Smooth muscle cell (in vitro differentiated cells): ENCODE measurements at regions not wholly inside any gene's neighbourhood (a gene's known extent, or its start where the extent isn't known, plus 50 kb on each side); places are given as distances from the start of the nearest gene placed in this dataset.

Experiments used
- DNase-seq: peaks from one replicate; lab custom pipeline; 2025; ENCODE audit not compliant: unreplicated experiment; lab: John Stamatoyannopoulos, UW
- H2AFZ ChIP-seq: fragments of 200-600 bp; sonication (generic); 2 replicates; pipeline ENCODE4 v1.6.0; 2016; ENCODE audit warnings: antibody characterized with exemption, low read depth, mild to moderate bottlenecking
- H3F3A ChIP-seq: fragments of 200-600 bp; sonication (generic); 2 replicates; pipeline ENCODE4 v1.6.0; 2017; ENCODE audit warnings: antibody characterized with exemption, low read depth
- H3K27ac ChIP-seq: fragments of 200-600 bp; sonication (generic); 2 replicates; pipeline ENCODE4 v1.5.1; 2016; ENCODE audit warnings: low read depth, mild to moderate bottlenecking
- H3K27me3 ChIP-seq: fragments of 200-600 bp; sonication (generic); 2 replicates; pipeline ENCODE4 v1.6.1; 2016; ENCODE audit warnings: low read depth, mild to moderate bottlenecking
- H3K36me3 ChIP-seq: fragments of 200-600 bp; sonication (generic); 2 replicates; pipeline ENCODE4 v1.5.1; 2016; ENCODE audit warnings: low read depth
- H3K4me1 ChIP-seq: fragments of 200-600 bp; sonication (generic); 2 replicates; pipeline ENCODE4 v1.5.1; 2016; ENCODE audit warnings: low read depth
- H3K4me2 ChIP-seq: fragments of 200-600 bp; sonication (generic); 2 replicates; pipeline ENCODE4 v1.6.0; 2016; ENCODE audit warnings: mild to moderate bottlenecking
- H3K4me3 ChIP-seq: fragments of 200-600 bp; sonication (generic); 2 replicates; pipeline ENCODE4 v1.5.1; 2016; ENCODE audit warnings: mild to moderate bottlenecking
- H3K79me2 ChIP-seq: fragments of 200-600 bp; sonication (generic); 2 replicates; pipeline ENCODE4 v1.6.0; 2016; ENCODE audit warnings: low read depth, mild to moderate bottlenecking
- H3K9ac ChIP-seq: fragments of 200-600 bp; sonication (generic); 2 replicates; pipeline ENCODE4 v1.6.0; 2016; ENCODE audit warnings: low read depth
- H3K9me3 ChIP-seq: fragments of 200-600 bp; sonication (generic); replicated peaks from 2 replicates; pipeline ENCODE4 v1.5.1; 2016; ENCODE audit warnings: low read depth
- H4K20me1 ChIP-seq: fragments of 200-600 bp; sonication (generic); 2 replicates; pipeline ENCODE4 v1.6.0; 2016; ENCODE audit warnings: low read depth
- CTCF ChIP-seq: fragments of 200-600 bp; sonication (generic); IDR thresholded peaks from 2 replicates; pipeline ENCODE4 v1.5.1; 2017; ENCODE audit warnings: borderline replicate concordance, mild to moderate bottlenecking, antibody characterized with exemption; ENCODE audit not compliant: insufficient read depth, poor library complexity, severe bottlenecking
- WGBS: methylation state at CpG from one replicate; pipeline ENCODE4 v1.1.7; 2016; ENCODE audit warnings: low lambda C conversion rate; 5-methylcytosine and 5-hydroxymethylcytosine counted together

GRCh38 chr14:42322531-42323284 is 716.0 kb downstream of the LRFN5 start:
- no peak for DNase-seq
- no peaks in the 10 kb centered on the region for H4K20me1 ChIP-seq
- no peaks in the 10 kb centered on the region for H3K4me1 ChIP-seq
- H3K79me2 ChIP-seq = no peaks in the 10 kb centered on the region
- no peaks in the 10 kb centered on the region for H3K9me3 ChIP-seq
- no peak for TF ChIP-seq CTCF
- H3K9ac ChIP-seq = no peak overlapping the region
- no peak overlapping the region for H2AFZ ChIP-seq
- no peaks in the 10 kb centered on the region for H3K27me3 ChIP-seq
- H3K27ac ChIP-seq = no peak overlapping the region
- no peak overlapping the region for H3K4me3 ChIP-seq
- H3K4me2 ChIP-seq = no peak overlapping the region
- no peaks in the 10 kb centered on the region for H3F3A ChIP-seq
- 89% methylated on average over 3 of the region's 3 CpGs for WGBS
- no peaks in the 10 kb centered on the region for H3K36me3 ChIP-seq

GRCh38 chr14:42319996-42320395 is 713.3 kb downstream of the LRFN5 start:
- Histone ChIP-seq H2AFZ (no peak overlapping the region), H3K4me3 (no peak overlapping the region)

GRCh38 chr14:42316693-42317092 is 710.0 kb downstream of the LRFN5 start:
- H3K4me3 ChIP-seq = no peak overlapping the region

More at GRCh38 chr14:42319996-42320395, 713.3 kb downstream of the LRFN5 start:
- Histone ChIP-seq H3K4me1 (no peaks in the 10 kb centered on the region), H4K20me1 (no peaks in the 10 kb centered on the region), H3K79me2 (no peaks in the 10 kb centered on the region), H3K27ac (no peak overlapping the region), H3K9ac (no peak overlapping the region), H3K36me3 (no peaks in the 10 kb centered on the region), H3K4me2 (no peak overlapping the region), H3F3A (no peaks in the 10 kb centered on the region), H3K9me3 (no peaks in the 10 kb centered on the region), H3K27me3 (no peaks in the 10 kb centered on the region)
- TF ChIP-seq CTCF = no peak
- no peak for DNase-seq

More at GRCh38 chr14:42316693-42317092, 710.0 kb downstream of the LRFN5 start:
- Histone ChIP-seq H4K20me1 (no peaks in the 10 kb centered on the region), H3K4me1 (no peaks in the 10 kb centered on the region), H3K4me2 (no peak overlapping the region), H3K27ac (no peak overlapping the region), H3K79me2 (no peaks in the 10 kb centered on the region), H3K27me3 (no peaks in the 10 kb centered on the region), H3K9me3 (no peaks in the 10 kb centered on the region), H3K9ac (no peak overlapping the region), H2AFZ (no peak overlapping the region), H3K36me3 (no peaks in the 10 kb centered on the region), H3F3A (no peaks in the 10 kb centered on the region)
- DNase-seq = no peak
- no peak for TF ChIP-seq CTCF
